HG03139 (cell line): ENCODE measurements at regions not wholly inside any gene's neighbourhood (a gene's known extent, or its start where the extent isn't known, plus 50 kb on each side); places are given as distances from the start of the nearest gene placed in this dataset.
"Not testable (repeated sequence)": the region's sequence is repeated elsewhere in the genome, so short reads cannot be mapped to it uniquely, and the experiment has no call there.

Experiments used
- ATAC-seq: cut with Tn5 transposase; IDR thresholded peaks from one replicate; pipeline ENCODE4 v1.9.1; 2021; ENCODE audit not compliant: unreplicated experiment

- ATAC-seq = no peak
Measured at GRCh38 chr12:107826276-107826675, 51.8 kb downstream of the ASCL4 start.

- no peak for ATAC-seq
Measured at GRCh38 chr12:107829271-107829670, 54.8 kb downstream of the ASCL4 start.

- no peak for ATAC-seq
Measured at GRCh38 chr12:107832441-107832840, 57.9 kb downstream of the ASCL4 start.

DNA sequence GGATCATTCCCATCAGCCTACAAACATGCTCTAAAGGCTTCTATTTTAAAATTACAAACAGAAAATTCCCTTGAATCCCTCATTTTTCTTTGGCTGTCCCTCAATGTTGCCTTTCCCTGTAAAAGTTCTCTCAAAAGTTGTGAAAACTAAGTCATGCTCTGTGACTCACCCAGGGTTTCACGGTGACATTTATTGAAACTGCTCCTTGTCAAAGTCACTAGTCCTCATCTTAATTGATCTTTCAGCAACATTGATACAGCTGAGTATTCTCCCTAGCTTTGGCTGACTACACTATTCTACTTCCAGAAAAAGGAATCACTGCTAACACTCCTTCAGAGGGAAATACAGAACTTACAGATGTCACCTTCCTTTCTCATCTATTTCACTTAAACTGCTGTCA lies 65.7 kb downstream of the ASCL4 start:
- ATAC-seq = no peak

DNA sequence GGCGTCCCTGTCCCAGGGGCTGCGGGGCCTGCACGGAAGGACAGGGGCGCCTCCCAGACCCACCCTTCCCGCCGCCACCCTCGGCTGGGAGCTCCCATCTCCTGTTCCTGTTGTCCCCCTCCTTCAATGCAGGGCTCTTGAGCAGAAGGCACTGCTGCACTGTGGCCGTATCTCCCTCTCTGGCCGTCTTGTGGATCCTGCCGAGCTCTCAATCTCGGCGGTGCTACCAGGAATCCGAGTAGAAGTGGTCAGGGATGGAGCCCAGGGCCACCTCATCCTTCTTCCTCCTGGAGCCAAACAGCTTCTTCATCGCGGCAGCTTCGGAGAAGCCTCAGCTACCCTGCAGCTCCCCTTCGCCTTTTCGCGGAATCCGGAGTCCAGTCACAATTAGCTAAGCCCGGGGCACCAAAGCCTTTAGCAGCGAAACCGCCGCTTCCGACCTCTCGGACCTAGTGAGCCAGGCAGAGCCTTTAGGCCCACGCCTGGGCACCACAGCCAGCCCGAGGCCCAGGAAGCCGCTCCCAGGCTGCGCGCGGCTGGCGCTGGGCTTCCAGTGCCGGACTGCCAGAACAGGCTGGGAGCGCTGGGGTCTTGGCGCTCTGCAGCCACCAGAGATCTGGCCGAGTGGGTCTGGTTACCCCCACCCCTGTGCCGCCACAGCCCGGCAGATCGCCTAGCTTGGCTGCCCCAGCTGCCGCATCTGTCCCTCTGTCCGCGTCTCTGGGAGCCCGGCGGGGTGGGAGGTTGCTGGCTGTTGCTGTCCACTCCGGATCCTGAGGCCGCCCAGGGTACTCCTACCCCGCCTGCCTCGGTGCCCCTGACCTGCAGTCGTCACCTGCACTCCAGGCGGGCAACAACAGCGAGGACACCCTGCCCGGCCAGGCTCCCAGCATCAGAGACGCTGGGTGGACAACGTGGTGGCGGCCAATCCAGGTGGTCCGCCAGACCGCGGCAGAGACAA lies 69.1 kb downstream of the ASCL4 start:
- no peak for ATAC-seq

DNA sequence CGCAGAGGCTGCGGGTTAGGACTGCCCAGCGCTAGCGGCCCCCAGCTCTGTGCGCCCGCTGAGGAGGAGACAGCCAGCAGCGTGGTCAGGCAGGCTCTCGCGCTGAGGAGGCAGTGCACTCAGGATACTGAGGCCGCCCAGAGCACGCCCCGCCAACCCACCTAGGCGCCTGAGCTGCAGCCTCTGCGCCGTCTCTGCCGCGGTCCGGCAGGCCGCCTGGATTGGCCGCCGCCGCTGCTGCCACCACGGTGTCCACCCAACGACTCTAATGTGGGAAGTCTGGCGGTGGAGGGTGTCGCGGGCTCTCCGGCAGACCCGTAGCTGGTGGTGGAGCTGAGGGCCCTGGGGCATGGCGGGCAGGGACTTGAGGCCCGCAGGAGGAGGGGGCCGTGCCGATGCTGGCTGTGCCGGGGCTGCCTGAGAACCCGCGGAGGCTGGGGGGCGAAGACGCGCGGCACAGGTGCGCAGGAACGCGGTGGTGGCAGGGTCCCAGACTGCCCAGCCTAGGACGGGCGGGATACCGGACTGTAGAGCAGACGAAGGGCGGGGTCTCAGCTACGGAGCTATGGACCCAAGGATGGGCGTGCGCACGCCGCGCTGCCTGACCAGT lies 69.9 kb downstream of the ASCL4 start:
- no peak for ATAC-seq

GRCh38 chr12:107845226-107845979 lies 70.9 kb downstream of the ASCL4 start:
- no peak for ATAC-seq

DNA sequence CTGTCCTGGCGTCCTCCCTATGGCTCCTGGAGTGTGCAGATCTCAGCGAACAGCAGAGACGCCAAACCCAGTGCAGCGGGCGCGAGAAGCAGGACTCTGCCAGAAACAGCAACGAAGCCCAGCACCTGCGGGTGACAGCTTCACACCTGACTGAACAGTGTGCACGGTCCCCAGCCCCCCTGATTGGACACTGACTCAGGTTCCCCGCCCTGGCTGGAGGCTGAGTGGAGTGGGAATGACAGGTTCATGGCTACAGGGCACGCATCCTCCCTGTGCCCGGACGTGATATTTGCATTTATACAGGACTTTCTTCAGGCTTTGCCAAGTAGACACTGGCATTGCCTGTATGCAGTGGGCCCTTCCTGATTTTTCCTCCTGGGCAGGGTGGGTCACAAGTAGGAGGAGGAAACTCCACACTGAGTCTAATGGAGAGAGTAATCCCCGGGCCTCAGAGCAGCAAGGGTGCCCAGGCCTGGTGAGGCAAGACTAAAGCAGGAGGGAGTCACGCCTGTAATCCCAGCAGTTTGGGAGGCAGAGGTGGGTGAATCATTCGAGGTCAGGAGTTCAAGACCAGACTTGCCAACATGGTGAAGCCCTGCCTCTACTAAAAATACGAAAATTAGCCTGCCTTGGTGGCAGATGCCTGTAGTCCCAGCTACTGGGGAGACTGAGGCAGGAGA lies 71.6 kb downstream of the ASCL4 start:
- ATAC-seq = no peak

GRCh38 chr12:107847430-107847829 lies 72.9 kb downstream of the ASCL4 start:
- no peak for ATAC-seq

DNA sequence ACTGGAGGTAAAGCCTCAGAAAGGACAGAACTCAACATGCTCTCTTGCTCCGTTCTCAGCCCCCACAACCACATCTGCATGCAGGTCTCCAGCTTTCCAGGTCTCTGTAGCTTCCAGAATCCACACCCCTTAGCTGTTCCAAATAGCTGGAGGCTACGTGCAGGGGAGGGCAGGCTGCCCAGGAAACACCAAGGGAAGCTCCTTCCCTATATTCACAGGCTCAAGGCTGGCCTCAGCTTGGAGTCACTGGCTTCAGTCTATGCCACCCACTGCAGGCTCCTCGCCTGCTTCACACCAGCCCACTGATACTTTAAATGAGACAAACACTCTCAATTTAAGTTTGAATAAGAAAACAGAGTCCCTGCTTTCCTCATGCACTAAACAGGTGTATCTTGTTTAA lies 73.3 kb downstream of the ASCL4 start:
- no peak for ATAC-seq

DNA sequence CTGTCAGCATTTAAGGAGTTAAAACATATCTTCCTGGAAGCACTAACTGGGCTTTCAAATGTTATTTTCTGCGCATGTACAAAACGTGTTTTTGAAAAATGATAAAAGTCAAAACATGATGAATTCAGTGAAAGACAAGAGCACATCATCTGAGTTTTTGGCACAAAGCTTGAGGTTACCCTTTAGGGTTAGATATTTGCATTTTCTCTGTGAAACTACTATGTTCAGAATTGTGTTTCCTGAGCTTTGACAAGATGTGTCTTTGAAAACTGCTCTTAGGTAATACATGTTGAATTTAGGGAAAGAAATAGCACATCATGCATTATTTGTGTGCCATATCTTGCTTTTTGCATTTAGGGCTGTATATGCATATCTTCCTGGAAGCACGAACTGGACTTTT lies 79.0 kb downstream of the ASCL4 start:
- no peak for ATAC-seq

- ATAC-seq = no peak
Measured at GRCh38 chr12:107855471-107855870, 81.0 kb downstream of the ASCL4 start.

DNA sequence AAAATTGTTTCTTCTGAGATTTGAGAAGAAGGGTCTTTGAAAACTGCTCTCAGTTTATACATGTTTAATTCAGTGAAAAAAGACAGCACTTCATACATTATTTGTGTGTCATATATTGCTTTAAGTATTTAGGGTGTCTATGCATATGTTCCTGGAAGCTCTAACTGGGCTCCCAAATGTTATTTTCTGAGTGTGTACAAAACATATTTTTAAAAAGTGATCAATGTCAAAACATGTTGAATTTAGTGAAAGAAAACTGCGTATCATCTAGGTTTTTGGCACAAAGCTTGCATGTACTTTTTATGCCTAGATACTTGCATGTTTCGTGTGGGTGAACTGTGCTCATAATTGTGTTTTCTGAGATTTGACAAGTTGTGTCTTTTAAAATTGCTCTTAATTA lies 81.6 kb downstream of the ASCL4 start:
- no peak for ATAC-seq

DNA sequence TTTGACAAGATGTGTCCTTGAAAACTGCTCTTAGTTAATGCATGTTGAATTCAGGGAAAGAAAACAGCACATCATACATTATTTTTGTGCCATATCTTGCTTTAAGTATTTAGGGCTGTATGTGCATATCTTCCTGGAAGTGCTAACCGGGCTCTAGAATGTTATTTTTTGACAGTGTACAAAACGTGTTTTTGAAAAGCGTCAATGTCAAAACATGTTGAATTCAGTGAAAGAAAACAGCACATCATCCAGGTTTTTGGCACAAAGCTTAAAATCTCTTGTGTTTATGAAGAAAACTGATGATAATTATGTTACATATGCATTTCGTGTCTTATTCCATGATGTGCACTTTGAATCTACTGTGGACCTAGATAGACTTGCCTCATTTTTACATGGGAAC lies 82.7 kb downstream of the ASCL4 start:
- no peak for ATAC-seq

DNA sequence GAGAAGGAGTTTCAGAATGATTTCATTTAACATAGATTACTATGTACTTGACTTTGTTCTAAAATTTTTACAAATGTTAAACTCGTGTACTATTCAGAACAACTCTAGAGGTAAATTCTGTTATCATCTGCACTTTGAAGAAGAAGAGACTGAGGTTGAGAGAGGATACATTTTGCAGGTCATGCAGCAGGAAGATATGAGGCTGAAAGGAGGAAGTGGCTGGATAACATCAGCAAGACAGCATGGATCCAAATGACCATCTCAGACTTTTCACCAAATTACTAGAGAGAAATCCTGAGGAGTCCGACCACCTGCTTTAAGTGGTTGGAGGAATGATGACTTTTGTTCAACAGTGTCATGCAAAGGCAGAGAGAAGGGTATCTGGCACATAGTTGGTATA lies 84.9 kb downstream of the ASCL4 start:
- ATAC-seq = no peak

- ATAC-seq = no peak
Measured at GRCh38 chr12:107864235-107864634, 89.7 kb downstream of the ASCL4 start.

DNA sequence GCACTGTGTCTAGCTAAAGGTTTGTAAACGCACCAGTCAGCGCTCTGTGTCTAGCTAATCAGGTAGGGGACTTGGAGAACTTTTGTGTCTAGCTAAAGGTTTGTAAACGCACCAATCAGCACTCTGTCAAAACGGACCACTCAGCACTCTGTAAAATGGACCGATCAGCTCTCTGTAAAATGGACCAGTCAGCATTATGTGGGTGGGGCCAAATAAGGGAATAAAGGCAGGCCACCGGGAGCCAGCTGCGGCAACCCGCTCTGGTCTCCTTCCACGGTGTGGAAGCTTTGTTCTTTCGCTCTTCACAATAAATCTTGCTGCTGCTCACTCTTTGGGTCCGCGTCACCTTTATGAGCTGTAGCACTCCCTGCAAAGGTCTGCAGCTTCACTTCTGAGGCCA lies 90.2 kb downstream of the ASCL4 start:
- ATAC-seq = not testable (repeated sequence)

GRCh38 chr12:107873223-107873622 lies 98.7 kb downstream of the ASCL4 start:
- ATAC-seq = no peak

DNA sequence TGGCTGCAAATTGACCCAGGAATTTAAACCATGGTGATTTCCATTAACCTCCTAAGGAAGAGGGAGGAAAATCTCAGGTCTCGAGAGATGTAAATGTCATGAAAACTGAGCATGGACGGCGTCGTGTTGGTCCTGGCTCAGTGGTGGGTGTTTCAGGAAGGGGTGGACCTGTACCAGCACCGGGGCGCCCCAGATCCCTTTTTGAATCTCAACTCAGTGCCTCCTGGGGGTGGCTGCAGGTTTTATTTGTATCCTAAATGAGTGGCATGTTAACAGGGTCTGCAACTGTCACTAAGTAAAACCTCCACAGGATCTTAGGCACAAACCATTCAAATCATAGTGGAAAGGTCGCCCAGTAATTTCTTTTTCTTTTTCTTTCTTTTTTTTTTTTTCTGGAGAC lies 101.3 kb downstream of the ASCL4 start:
- ATAC-seq = no peak

DNA sequence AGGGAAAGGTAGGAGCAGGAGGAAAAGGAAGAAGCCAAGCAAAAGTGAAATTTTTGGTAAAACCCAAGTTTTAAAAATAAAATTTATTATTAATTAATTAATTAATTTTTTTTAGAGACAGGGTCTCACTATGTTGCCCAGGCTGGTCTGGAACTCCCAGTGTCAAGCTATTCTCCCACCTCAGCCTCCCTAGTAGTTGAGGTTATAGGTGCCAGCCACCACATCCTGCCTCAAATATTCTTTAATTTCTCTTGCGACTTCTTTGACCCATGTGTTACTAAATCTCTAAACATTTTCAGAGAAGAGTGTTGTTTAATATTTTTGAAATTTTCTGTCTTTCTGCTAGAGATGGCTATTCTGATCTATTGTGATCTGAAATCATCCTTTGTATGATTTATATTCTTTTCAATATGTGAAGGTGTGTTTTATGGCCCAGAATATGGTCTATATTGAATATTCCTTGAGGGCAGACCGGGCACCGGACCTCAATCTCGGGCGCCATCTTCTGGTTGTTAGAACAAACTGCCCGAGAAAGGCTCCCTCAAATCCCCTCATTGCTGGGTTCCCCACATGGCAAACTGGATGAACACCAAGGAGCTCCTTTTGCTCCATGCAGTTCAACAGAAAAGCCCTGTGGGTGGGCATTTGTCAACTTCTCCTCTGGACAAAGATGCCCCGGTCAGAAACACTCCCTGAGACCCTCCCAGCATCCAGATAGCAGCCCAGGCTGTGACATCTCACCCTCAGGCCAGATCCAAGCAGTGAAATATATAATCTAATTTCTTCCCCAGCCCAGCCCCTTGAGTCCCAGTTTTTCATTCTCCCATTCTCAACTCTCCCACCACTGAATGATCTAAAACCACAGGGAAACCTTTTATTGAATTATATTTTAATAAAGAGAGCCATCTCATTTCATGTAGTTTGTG lies 110.5 kb downstream of the ASCL4 start:
- ATAC-seq = no peak
